ENCODE measurements at regions not wholly inside any gene's neighbourhood (a gene's known extent, or its start where the extent isn't known, plus 50 kb on each side); places are given as distances from the start of the nearest gene placed in this dataset.

DNA sequence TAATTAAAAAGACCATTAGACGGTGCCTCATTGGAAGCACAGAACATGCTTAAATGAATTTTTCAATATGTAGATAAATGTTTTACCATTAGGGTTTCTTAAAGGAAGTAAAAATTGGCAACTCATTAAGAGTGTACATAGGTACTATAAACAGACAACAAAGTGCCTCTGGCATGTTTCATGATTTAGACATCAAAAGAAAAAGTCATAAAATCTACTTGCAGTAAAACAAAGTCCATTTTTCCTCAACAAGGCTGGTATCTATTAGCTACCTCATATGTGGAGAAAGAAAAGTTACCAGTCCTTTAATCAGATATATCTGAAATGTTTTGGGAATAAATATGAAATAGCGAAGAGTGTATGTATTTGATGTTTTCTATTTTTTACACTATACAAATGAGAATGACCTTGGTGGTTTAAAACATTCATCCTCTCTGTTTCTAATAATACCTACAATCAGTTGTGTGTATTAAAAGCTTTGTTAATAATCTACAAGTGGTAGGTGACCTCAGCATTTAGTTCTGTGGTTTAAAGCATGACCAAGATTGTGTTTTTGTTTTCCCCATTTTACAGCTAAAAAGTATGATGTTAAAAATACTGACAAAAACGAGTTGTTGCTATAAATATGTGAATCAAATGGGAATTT lies 87.5 kb downstream of the HDGFL1 start:
- DNase-seq (ENCODE audit: low read depth): no peak
- H3K4me3 ChIP-seq (ENCODE audit: low read depth, low read length): no peak overlapping the region
- TF ChIP-seq, protein P1, sequence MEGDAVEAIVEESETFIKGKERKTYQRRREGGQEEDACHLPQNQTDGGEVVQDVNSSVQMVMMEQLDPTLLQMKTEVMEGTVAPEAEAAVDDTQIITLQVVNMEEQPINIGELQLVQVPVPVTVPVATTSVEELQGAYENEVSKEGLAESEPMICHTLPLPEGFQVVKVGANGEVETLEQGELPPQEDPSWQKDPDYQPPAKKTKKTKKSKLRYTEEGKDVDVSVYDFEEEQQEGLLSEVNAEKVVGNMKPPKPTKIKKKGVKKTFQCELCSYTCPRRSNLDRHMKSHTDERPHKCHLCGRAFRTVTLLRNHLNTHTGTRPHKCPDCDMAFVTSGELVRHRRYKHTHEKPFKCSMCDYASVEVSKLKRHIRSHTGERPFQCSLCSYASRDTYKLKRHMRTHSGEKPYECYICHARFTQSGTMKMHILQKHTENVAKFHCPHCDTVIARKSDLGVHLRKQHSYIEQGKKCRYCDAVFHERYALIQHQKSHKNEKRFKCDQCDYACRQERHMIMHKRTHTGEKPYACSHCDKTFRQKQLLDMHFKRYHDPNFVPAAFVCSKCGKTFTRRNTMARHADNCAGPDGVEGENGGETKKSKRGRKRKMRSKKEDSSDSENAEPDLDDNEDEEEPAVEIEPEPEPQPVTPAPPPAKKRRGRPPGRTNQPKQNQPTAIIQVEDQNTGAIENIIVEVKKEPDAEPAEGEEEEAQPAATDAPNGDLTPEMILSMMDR (IDR thresholded peaks at IDR 0.05; ENCODE audit: control insufficient read depth, extremely low read depth, insufficient read depth): no peak

DNA sequence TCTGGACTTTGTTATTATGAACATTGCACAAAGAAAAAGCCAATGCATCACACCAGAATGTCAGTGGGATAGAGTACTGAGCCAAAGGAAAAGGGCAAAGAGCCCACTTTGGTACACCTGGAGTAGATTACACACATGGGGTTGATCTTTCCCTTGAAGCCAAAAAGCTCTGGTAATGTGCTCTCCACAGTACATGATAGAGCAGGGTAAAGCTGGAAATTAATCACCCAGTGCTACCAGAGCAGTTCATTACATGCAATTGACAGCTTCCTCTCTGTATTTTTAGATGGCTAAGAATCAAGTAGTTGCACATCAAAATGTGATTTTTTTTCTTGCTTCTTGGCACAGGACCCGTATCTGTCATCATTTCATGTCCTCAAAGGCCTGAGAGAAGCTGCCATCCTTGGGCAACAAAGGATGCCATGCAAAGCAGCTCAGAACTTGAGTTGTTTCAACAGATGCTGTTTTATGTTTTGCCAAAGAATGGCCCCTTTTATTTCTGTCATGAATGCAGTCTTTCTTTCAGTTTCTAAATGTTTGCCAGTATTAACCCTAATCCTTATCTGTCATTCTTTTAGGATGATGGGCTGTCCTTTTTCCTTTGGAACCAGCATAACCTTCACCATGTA lies 88.1 kb downstream of the HDGFL1 start:
- no peak for DNase-seq (ENCODE audit: low read depth)
- TF ChIP-seq, protein P1 (IDR thresholded peaks at IDR 0.05; ENCODE audit: control insufficient read depth, extremely low read depth, insufficient read depth): no peak
- no peak overlapping the region for H3K4me3 ChIP-seq (ENCODE audit: low read depth, low read length)

DNA sequence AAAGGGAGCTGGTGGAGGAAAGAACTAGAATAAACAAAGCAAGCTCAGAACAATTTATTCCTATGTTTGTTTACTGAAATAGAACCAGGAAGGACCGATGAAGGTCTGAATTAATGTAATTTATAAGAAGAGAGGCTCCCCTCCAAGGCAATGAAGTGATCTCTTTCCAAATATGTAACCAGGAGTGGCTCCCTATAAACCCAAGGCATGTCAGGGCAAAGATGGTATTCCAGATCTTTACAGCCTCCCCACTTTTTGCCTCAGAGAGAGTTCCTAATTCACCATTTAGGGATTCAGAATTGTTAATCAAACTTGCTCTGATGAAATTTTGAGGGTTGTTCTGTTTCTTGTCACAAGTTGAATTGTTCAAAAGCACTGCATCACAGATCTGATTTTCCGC lies 88.8 kb downstream of the HDGFL1 start:
- H3K4me3 ChIP-seq (ENCODE audit: low read depth, low read length): no peak overlapping the region
- TF ChIP-seq, protein P1 (IDR thresholded peaks at IDR 0.05; ENCODE audit: control insufficient read depth, extremely low read depth, insufficient read depth): no peak
- DNase-seq (ENCODE audit: low read depth): no peak

DNA sequence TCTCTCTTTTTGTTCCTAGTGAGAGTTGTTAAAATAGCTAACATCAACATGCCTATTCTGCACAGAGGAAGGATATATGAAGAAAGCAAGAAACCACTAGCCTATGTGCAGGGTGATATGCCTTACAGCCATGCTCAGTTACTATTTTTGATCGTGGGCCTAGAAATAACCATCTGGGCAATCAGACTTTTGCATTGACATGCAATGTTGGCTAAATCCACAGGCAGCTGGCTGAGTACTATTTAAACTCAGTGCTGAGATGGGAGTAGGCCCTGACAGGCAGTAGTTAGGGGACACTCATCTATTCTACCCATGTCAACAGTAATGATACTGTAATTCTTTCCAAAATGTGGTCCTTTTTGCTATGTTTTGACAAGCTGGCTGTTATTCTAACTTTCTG lies 89.6 kb downstream of the HDGFL1 start:
- no peak overlapping the region for H3K4me3 ChIP-seq (ENCODE audit: low read depth, low read length)
- no peak for DNase-seq (ENCODE audit: low read depth)
- TF ChIP-seq, protein P1 (IDR thresholded peaks at IDR 0.05; ENCODE audit: control insufficient read depth, extremely low read depth, insufficient read depth): no peak

DNA sequence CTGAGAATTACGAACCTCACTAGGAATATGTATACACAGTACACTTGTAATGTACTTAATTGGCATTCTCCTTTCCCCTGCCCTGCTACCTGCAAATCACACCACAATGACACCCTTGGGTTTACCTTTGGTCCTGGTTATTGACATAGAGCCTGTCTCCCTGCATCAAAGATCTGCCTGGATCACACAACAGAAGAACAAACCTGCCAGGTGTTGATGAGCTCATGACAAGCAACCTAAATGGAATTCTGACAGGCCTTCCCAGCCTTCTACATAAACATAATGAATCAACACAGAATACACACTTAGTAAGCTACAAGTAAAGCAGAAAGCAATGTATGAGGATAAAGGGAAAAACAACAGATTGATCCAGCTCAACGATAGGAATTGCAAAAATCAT lies 95.6 kb downstream of the HDGFL1 start:
- DNase-seq (ENCODE audit: low read depth): no peak

DNA sequence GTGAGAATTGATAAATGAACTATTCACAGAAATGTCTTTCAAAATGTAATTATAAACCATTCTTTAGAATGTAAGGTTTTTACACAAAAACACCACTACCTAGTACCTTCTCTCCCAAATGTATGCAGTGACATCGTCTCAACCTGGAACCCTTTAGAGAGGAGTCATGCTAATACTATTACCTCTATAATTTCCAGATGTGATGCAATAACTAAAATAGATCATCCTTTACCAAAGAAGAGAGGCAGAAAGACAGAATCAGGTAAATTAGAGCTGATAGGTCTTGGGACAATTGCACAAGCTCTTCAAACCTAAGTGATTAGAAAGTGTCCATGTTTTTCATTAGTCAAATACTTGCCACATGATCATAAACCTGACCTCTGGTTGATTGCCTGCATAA lies 96.7 kb downstream of the HDGFL1 start:
- no peak for DNase-seq (ENCODE audit: low read depth)
- TF ChIP-seq, protein P1 (IDR thresholded peaks at IDR 0.05; ENCODE audit: control insufficient read depth, extremely low read depth, insufficient read depth): no peak
- H3K4me3 ChIP-seq (ENCODE audit: low read depth, low read length): no peak overlapping the region

More for the DNA sequence above, 95.6 kb downstream of the HDGFL1 start:
- TF ChIP-seq, protein P1 (IDR thresholded peaks at IDR 0.05; ENCODE audit: control insufficient read depth, extremely low read depth, insufficient read depth): no peak
- H3K4me3 ChIP-seq (ENCODE audit: low read depth, low read length): no peak overlapping the region

DNA sequence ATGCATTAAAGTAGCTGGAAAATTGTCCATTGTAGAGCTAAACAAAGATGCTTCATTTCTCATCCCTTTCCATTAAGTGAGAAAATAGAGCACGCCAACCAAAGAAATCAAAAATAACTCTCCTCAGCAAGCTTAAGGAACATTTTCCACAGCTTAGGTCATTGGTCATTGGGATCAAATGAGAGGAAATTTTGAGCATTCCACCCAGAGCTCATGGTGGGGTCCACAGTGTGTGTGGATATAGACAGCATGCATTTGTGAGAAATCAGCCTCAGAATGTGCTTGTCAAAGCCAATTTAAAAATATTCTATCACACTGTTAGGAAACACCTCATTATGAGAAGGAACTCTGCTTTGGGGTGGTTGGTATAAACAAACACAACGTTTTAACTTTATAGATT lies 97.2 kb downstream of the HDGFL1 start:
- TF ChIP-seq, protein P1 (IDR thresholded peaks at IDR 0.05; ENCODE audit: control insufficient read depth, extremely low read depth, insufficient read depth): no peak
- no peak for DNase-seq (ENCODE audit: low read depth)
- H3K4me3 ChIP-seq (ENCODE audit: low read depth, low read length): no peak overlapping the region

All from LNCaP clone FGC (cell line).